Left lung (tissue), 4 donors: ENCODE measurements at regions not wholly inside any gene's neighbourhood (a gene's known extent, or its start where the extent isn't known, plus 50 kb on each side); places are given as distances from the start of the nearest gene placed in this dataset.

Experiments
- ATAC-seq: fragments of 200-7000 bp; cut with Tn5 transposase; one replicate; pipeline ENCODE4 v1.9.1; 2020; ENCODE audit warnings: moderate library complexity
- DNase-seq, 4 donors: peaks; one replicate each; pipeline ENCODE4 v3.0.0-alpha.2; 2013 to 2020
- H3K27ac ChIP-seq, 2 donors: fragments of 200-600 bp; sonication (generic) in 1 of 2; one replicate each; pipeline versions ENCODE4 v1.5.0 to v1.8.0; 2020 to 2021
- H3K27me3 ChIP-seq, 2 donors: fragments of 200-600 bp; sonication (generic) in 1 of 2; one replicate each; pipeline versions ENCODE4 v1.5.0 to v1.8.0; 2020 to 2021
- H3K36me3 ChIP-seq, 2 donors: fragments of 200-600 bp; sonication (generic) in 1 of 2; one replicate each; pipeline versions ENCODE4 v1.5.0 to v1.8.0; 2020 to 2021
- H3K4me1 ChIP-seq, 2 donors: fragments of 200-600 bp; one replicate each; pipeline ENCODE4 v1.8.0; 2021
- H3K4me3 ChIP-seq, 2 donors: fragments of 200-600 bp; sonication (generic) in 1 of 2; one replicate each; pipeline versions ENCODE4 v1.5.0 to v1.8.0; 2020 to 2021; ENCODE audit warnings: mild to moderate bottlenecking in 1 of 2
- H3K9me3 ChIP-seq, 2 donors: fragments of 200-600 bp; sonication (generic) in 1 of 2; one replicate each; pipeline versions ENCODE4 v1.5.0 to v1.8.0; 2020 to 2021
- CTCF ChIP-seq, 2 donors: fragments of 200-600 bp; sonication (generic) in 1 of 2; IDR thresholded peaks; one replicate each; pipeline versions ENCODE4 v1.5.0 to v1.8.0; 2021; ENCODE audit warnings: antibody characterized with exemption in 2 of 2
- intact Hi-C, 2 donors: fragments of 100-400 bp; cut with DNase I; formaldehyde crosslinking; loops; one replicate each; pipeline versions ENCODE4 v1.11.2 to v1.14.2; 2022
- donor health status: DM: no; HTN: yes; CAD: no.
- donor health status: DM: no; HTN: no; CAD: no.

- no peaks in the 10 kb centered on the region for H3K36me3 ChIP-seq
- H3K4me3 ChIP-seq: no peak overlapping the region
- no peaks in the 10 kb centered on the region for H3K4me1 ChIP-seq
- TF ChIP-seq CTCF (IDR thresholded peaks at IDR 0.05): no peak
- ATAC-seq: no peak
- intact Hi-C loops: no loop called here
- H3K27me3 ChIP-seq: no peaks in the 10 kb centered on the region
- DNase-seq: no peak
- no peak overlapping the region for H3K27ac ChIP-seq
- H3K9me3 ChIP-seq: no peaks in the 10 kb centered on the region
Observed at GRCh38 chr4:103887191-103887590, 167.4 kb upstream of the TACR3 start.

- Histone ChIP-seq H3K9me3 (no peaks in the 10 kb centered on the region), H3K27me3 (no peaks in the 10 kb centered on the region), H3K4me1 (no peaks in the 10 kb centered on the region), H3K4me3 (no peak overlapping the region), H3K27ac (no peak overlapping the region), H3K36me3 (no peaks in the 10 kb centered on the region)
- intact Hi-C loops: no loop called here
- ATAC-seq: no peak
- DNase-seq: no peak
- TF ChIP-seq CTCF (IDR thresholded peaks at IDR 0.05): no peak
Observed at GRCh38 chr4:103885152-103885551, 165.4 kb upstream of the TACR3 start.

GRCh38 chr4:103867311-103867710 lies 147.5 kb upstream of the TACR3 start:
- no peak for TF ChIP-seq CTCF (IDR thresholded peaks at IDR 0.05)
- peaks cover 0 to 8% of the 10 kb centered on the region in 2 donors for H3K9me3 ChIP-seq
- H3K4me1 ChIP-seq: no peaks in the 10 kb centered on the region
- H3K27me3 ChIP-seq: no peaks in the 10 kb centered on the region
- H3K27ac ChIP-seq: no peak overlapping the region
- H3K36me3 ChIP-seq: no peaks in the 10 kb centered on the region
- DNase-seq (no peak), ATAC-seq (no peak)
- no peak overlapping the region for H3K4me3 ChIP-seq
- intact Hi-C loops: no loop called here

- DNase-seq (no peak), ATAC-seq (no peak)
- no peak overlapping the region for H3K4me3 ChIP-seq
- intact Hi-C loops: no loop called here
- H3K27ac ChIP-seq: no peak overlapping the region
- peaks cover 0 to 16% of the 10 kb centered on the region in 2 donors for H3K9me3 ChIP-seq
- no peak for TF ChIP-seq CTCF (IDR thresholded peaks at IDR 0.05)
- no peaks in the 10 kb centered on the region for H3K36me3 ChIP-seq
- H3K4me1 ChIP-seq: no peaks in the 10 kb centered on the region
- H3K27me3 ChIP-seq: no peaks in the 10 kb centered on the region
Observed at GRCh38 chr4:103853627-103854026, 133.8 kb upstream of the TACR3 start.

- Histone ChIP-seq H3K4me1 (no peaks in the 10 kb centered on the region), H3K27me3 (no peaks in the 10 kb centered on the region), H3K9me3 (peaks cover 0 to 21% of the 10 kb centered on the region in 2 donors), H3K27ac (no peak overlapping the region), H3K36me3 (no peaks in the 10 kb centered on the region), H3K4me3 (no peak overlapping the region)
- DNase-seq: no peak
- ATAC-seq: no peak
- no peak for TF ChIP-seq CTCF (IDR thresholded peaks at IDR 0.05)
- intact Hi-C loops: no loop called here
Observed at GRCh38 chr4:103853146-103853545, 133.4 kb upstream of the TACR3 start.
